Parathyroid adenoma (tissue), 2 donors: ENCODE measurements at regions not wholly inside any gene's neighbourhood (a gene's known extent, or its start where the extent isn't known, plus 50 kb on each side); places are given as distances from the start of the nearest gene placed in this dataset.

Source experiments
- H2AFZ ChIP-seq: fragments of 300-600 bp; sonication (generic); one replicate; pipeline ENCODE4 v1.7.0; 2017; ENCODE audit warnings: antibody characterized with exemption, mild to moderate bottlenecking
- H3K27ac ChIP-seq: fragments of 300-600 bp; sonication (generic); one replicate; pipeline ENCODE4 v1.7.0; 2017
- H3K27me3 ChIP-seq: fragments of 300-600 bp; sonication (generic); one replicate; pipeline ENCODE4 v1.7.0; 2017; ENCODE audit warnings: low read length; ENCODE audit not compliant: control insufficient read depth, insufficient read depth
- H3K36me3 ChIP-seq: fragments of 300-600 bp; sonication (generic); one replicate; pipeline ENCODE4 v1.7.0; 2017; ENCODE audit warnings: low read length; ENCODE audit not compliant: control insufficient read depth, insufficient read depth
- H3K4me1 ChIP-seq: fragments of 300-600 bp; sonication (generic); one replicate; pipeline ENCODE4 v1.7.0; 2017; ENCODE audit warnings: control low read depth
- H3K4me2 ChIP-seq: fragments of 300-600 bp; sonication (generic); one replicate; pipeline ENCODE4 v1.7.0; 2017; ENCODE audit warnings: low read length
- H3K4me3 ChIP-seq: fragments of 300-600 bp; sonication (generic); one replicate; pipeline ENCODE4 v1.7.0; 2017; ENCODE audit warnings: low read depth, low read length
- H3K79me2 ChIP-seq: fragments of 300-600 bp; sonication (generic); one replicate; pipeline ENCODE4 v1.7.0; 2017; ENCODE audit warnings: control low read depth
- H3K9ac ChIP-seq: fragments of 300-600 bp; sonication (generic); one replicate; pipeline ENCODE4 v1.7.0; 2017; ENCODE audit warnings: mild to moderate bottlenecking
- H3K9me3 ChIP-seq: fragments of 300-600 bp; sonication (generic); one replicate; pipeline ENCODE4 v1.7.0; 2017; ENCODE audit warnings: low read length; ENCODE audit not compliant: control insufficient read depth
- TF ChIP-seq, protein P1 (sequence below): fragments of 300-600 bp; sonication (generic); IDR thresholded peaks from one replicate; pipeline ENCODE4 v1.7.0; 2017; ENCODE audit warnings: antibody characterized with exemption, mild to moderate bottlenecking
- donor health status: primary hyperparathyroidism.

- Histone ChIP-seq H2AFZ (no peak overlapping the region), H3K4me2 (no peak overlapping the region), H3K9ac (no peak overlapping the region), H3K9me3 (no peaks in the 10 kb centered on the region), H3K27me3 (no peaks in the 10 kb centered on the region), H3K4me3 (no peak overlapping the region), H3K4me1 (no peaks in the 10 kb centered on the region), H3K27ac (no peak overlapping the region), H3K79me2 (no peaks in the 10 kb centered on the region), H3K36me3 (no peaks in the 10 kb centered on the region)
- TF ChIP-seq, protein P1, sequence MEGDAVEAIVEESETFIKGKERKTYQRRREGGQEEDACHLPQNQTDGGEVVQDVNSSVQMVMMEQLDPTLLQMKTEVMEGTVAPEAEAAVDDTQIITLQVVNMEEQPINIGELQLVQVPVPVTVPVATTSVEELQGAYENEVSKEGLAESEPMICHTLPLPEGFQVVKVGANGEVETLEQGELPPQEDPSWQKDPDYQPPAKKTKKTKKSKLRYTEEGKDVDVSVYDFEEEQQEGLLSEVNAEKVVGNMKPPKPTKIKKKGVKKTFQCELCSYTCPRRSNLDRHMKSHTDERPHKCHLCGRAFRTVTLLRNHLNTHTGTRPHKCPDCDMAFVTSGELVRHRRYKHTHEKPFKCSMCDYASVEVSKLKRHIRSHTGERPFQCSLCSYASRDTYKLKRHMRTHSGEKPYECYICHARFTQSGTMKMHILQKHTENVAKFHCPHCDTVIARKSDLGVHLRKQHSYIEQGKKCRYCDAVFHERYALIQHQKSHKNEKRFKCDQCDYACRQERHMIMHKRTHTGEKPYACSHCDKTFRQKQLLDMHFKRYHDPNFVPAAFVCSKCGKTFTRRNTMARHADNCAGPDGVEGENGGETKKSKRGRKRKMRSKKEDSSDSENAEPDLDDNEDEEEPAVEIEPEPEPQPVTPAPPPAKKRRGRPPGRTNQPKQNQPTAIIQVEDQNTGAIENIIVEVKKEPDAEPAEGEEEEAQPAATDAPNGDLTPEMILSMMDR = no peak
Observed at GRCh38 chr9:118000581-118000980, 296.4 kb downstream of the TLR4 start.

DNA sequence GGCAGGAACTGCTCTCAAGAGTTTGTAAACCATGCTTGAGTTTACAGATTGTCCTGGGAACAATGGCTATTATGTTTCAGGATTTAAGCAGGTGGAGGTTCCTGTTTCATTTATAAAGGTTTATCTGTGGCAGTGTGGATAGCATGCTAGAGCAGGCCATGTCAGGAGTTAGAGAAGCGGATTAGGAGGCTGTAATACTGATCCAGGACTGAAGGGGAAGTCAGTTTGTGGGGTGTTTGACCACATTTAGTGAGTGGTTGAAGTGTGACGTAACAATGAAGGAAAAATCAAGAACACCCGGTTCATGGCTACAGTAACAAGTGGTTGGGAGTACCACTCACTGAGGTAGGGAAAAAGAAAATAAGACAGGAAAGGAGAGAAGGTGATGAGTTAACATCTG is 299.0 kb downstream of the TLR4 start:
- Histone ChIP-seq H3K79me2 (no peaks in the 10 kb centered on the region), H3K36me3 (no peaks in the 10 kb centered on the region), H3K9ac (no peak overlapping the region), H3K4me2 (no peak overlapping the region), H3K4me3 (no peak overlapping the region), H3K27me3 (no peaks in the 10 kb centered on the region), H3K27ac (no peak overlapping the region), H3K4me1 (no peaks in the 10 kb centered on the region), H3K9me3 (no peaks in the 10 kb centered on the region), H2AFZ (no peak overlapping the region)
- TF ChIP-seq, protein P1 = no peak

DNA sequence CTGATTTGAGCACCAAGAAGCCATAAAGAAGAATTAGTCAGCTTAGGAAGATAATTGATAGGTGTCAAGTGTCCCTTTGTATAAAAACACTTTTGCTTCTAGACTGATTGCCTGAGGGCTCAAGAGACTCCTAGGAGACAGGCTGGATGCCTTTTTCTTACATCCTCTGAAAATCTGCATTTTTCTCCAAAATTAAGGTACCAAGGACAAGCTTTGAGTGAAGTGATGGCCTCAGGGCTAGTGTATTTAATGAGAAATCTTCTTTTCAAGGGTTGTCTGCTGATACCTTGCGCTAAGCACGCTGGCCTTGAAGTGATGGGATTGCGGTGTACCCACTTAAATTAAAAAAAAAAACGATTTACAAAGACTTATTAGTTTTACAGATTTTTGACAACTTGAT is 304.0 kb downstream of the TLR4 start:
- Histone ChIP-seq H3K36me3 (no peaks in the 10 kb centered on the region), H3K9ac (no peak overlapping the region), H3K9me3 (no peaks in the 10 kb centered on the region), H3K4me3 (no peak overlapping the region), H2AFZ (no peak overlapping the region), H3K27ac (no peak overlapping the region), H3K79me2 (no peaks in the 10 kb centered on the region), H3K27me3 (no peaks in the 10 kb centered on the region), H3K4me1 (no peaks in the 10 kb centered on the region), H3K4me2 (no peak overlapping the region)
- TF ChIP-seq, protein P1 = no peak

DNA sequence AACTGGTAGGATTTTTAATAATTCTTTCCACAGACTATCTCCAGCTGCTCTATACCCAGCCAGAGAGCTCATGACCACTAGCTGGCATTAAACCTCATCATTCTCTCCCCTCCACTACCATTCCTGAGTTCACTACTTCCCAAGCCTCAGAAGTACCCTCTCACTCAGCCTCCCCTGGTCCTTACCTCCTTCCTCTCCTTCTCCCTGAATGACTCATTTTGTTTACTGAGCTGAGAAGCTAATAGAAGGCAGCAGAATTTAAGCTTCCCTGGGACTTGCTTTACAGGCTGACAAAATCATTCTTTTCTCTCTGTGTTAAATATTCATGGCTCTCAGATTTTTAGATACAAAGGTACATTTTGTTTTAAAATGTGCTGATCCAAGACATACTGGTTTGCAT is 305.4 kb downstream of the TLR4 start:
- no peak overlapping the region for H3K4me3 ChIP-seq
- H3K4me1 ChIP-seq = no peaks in the 10 kb centered on the region
- TF ChIP-seq, protein P1 = no peak
- H3K4me2 ChIP-seq = no peak overlapping the region
- H3K79me2 ChIP-seq = no peaks in the 10 kb centered on the region
- no peaks in the 10 kb centered on the region for H3K36me3 ChIP-seq
- H3K27ac ChIP-seq = no peak overlapping the region
- H3K9ac ChIP-seq = no peak overlapping the region
- H2AFZ ChIP-seq = no peak overlapping the region
- H3K9me3 ChIP-seq = no peaks in the 10 kb centered on the region
- H3K27me3 ChIP-seq = no peaks in the 10 kb centered on the region

- no peaks in the 10 kb centered on the region for H3K27me3 ChIP-seq
- no peak overlapping the region for H3K27ac ChIP-seq
- H3K4me2 ChIP-seq = no peak overlapping the region
- no peak overlapping the region for H2AFZ ChIP-seq
- H3K36me3 ChIP-seq = no peaks in the 10 kb centered on the region
- H3K79me2 ChIP-seq = no peaks in the 10 kb centered on the region
- H3K4me1 ChIP-seq = no peaks in the 10 kb centered on the region
- no peaks in the 10 kb centered on the region for H3K9me3 ChIP-seq
- TF ChIP-seq, protein P1 = no peak
- H3K9ac ChIP-seq = no peak overlapping the region
- no peak overlapping the region for H3K4me3 ChIP-seq
Observed at GRCh38 chr9:118017607-118018122, 313.5 kb downstream of the TLR4 start.
